KMS-11 (cell line): ENCODE measurements at regions not wholly inside any gene's neighbourhood (a gene's known extent, or its start where the extent isn't known, plus 50 kb on each side); places are given as distances from the start of the nearest gene placed in this dataset.
A peak's percentile ranks its signal among the peaks of the same experiment; 100 is the strongest.

Experiments used
- H2AFZ ChIP-seq: fragments of 200-600 bp; sonication (generic); 2 replicates; pipeline ENCODE4 v1.6.1; 2016; ENCODE audit warnings: antibody characterized with exemption, mixed run types, low read depth
- H3K27ac ChIP-seq: fragments of 200-600 bp; sonication (generic); 2 replicates; pipeline ENCODE4 v1.6.1; 2016; ENCODE audit warnings: mild to moderate bottlenecking, mixed run types
- H3K27me3 ChIP-seq: fragments of 200-600 bp; sonication (generic); 2 replicates; pipeline ENCODE4 v1.6.1; 2017; ENCODE audit warnings: mild to moderate bottlenecking, low read depth, mixed run types, moderate library complexity; ENCODE audit not compliant: insufficient read depth
- H3K36me3 ChIP-seq: fragments of 200-600 bp; sonication (generic); 2 replicates; pipeline ENCODE4 v1.6.1; 2017; ENCODE audit warnings: mild to moderate bottlenecking, mixed run types; ENCODE audit not compliant: insufficient read depth
- H3K4me1 ChIP-seq: fragments of 200-600 bp; sonication (generic); 2 replicates; pipeline ENCODE4 v1.6.1; 2016; ENCODE audit warnings: mild to moderate bottlenecking, low read depth, mixed run types; ENCODE audit not compliant: poor library complexity, severe bottlenecking
- H3K4me2 ChIP-seq: fragments of 200-600 bp; sonication (generic); 2 replicates; pipeline ENCODE4 v1.7.0; 2016; ENCODE audit warnings: mild to moderate bottlenecking, mixed run types
- H3K4me3 ChIP-seq: fragments of 200-600 bp; sonication (generic); IDR thresholded peaks from 2 replicates; pipeline ENCODE4 v1.6.1; 2017; ENCODE audit warnings: low read depth, low read length, mixed read lengths; ENCODE audit not compliant: insufficient read depth
- H3K79me2 ChIP-seq: fragments of 200-600 bp; sonication (generic); 2 replicates; pipeline ENCODE4 v1.6.1; 2016; ENCODE audit warnings: low read depth, mixed run types; ENCODE audit not compliant: insufficient read depth
- H3K9ac ChIP-seq: fragments of 200-600 bp; sonication (generic); 2 replicates; pipeline ENCODE4 v1.6.1; 2016; ENCODE audit warnings: mild to moderate bottlenecking, mixed run types
- H4K20me1 ChIP-seq: fragments of 200-600 bp; sonication (generic); 2 replicates; pipeline ENCODE4 v1.6.1; 2016; ENCODE audit warnings: mild to moderate bottlenecking, mixed run types; ENCODE audit not compliant: insufficient read depth
- CTCF ChIP-seq: fragments of 200-600 bp; sonication (generic); conservative IDR thresholded peaks from 2 replicates; pipeline ENCODE4 v1.6.1; 2017; ENCODE audit warnings: low read depth, mild to moderate bottlenecking, antibody characterized with exemption, low read length, moderate library complexity, mixed read lengths

GRCh38 chr15:38699633-38700230, 135.1 kb upstream of the RASGRP1 start:
- Histone ChIP-seq H3K36me3 (no peaks in the 10 kb centered on the region), H3K4me1 (peaks cover 37% of the 10 kb centered on the region), H4K20me1 (no peaks in the 10 kb centered on the region), H3K9ac (no peak overlapping the region), H3K27ac (no peak overlapping the region), H3K79me2 (no peaks in the 10 kb centered on the region), H2AFZ (no peak overlapping the region), H3K4me3 (no peak overlapping the region), H3K27me3 (no peaks in the 10 kb centered on the region), H3K4me2 (no peak overlapping the region)
- TF ChIP-seq CTCF: peak; percentile 96

- Histone ChIP-seq H3K79me2 (no peaks in the 10 kb centered on the region), H3K4me2 (no peak overlapping the region), H3K9ac (no peak overlapping the region), H3K4me3 (no peak overlapping the region), H3K27me3 (no peaks in the 10 kb centered on the region), H3K4me1 (peaks cover 23% of the 10 kb centered on the region), H3K36me3 (no peaks in the 10 kb centered on the region), H4K20me1 (no peaks in the 10 kb centered on the region), H3K27ac (no peak overlapping the region), H2AFZ (no peak overlapping the region)
- no peak for TF ChIP-seq CTCF
Observed at GRCh38 chr15:38701149-38701548, 136.5 kb upstream of the RASGRP1 start.

GRCh38 chr15:38702178-38702912, 137.7 kb upstream of the RASGRP1 start:
- Histone ChIP-seq H3K79me2 (no peaks in the 10 kb centered on the region), H3K4me2 (no peak overlapping the region), H3K4me3 (no peak overlapping the region), H2AFZ (no peak overlapping the region), H3K36me3 (no peaks in the 10 kb centered on the region), H3K4me1 (peaks cover 11% of the 10 kb centered on the region), H3K9ac (no peak overlapping the region), H4K20me1 (no peaks in the 10 kb centered on the region), H3K27ac (no peak overlapping the region), H3K27me3 (no peaks in the 10 kb centered on the region)
- TF ChIP-seq CTCF: no peak

- Histone ChIP-seq H3K4me3 (no peak overlapping the region), H3K27me3 (no peaks in the 10 kb centered on the region), H4K20me1 (no peaks in the 10 kb centered on the region), H2AFZ (no peak overlapping the region), H3K4me1 (peaks cover 8% of the 10 kb centered on the region), H3K79me2 (no peaks in the 10 kb centered on the region), H3K9ac (no peak overlapping the region), H3K4me2 (no peak overlapping the region), H3K36me3 (no peaks in the 10 kb centered on the region), H3K27ac (no peak overlapping the region)
- TF ChIP-seq CTCF: no peak
Observed at GRCh38 chr15:38705436-38706219, 141.0 kb upstream of the RASGRP1 start.
